ENCODE measurements at regions not wholly inside any gene's neighbourhood (a gene's known extent, or its start where the extent isn't known, plus 50 kb on each side); places are given as distances from the start of the nearest gene placed in this dataset.
"Not testable (repeated sequence)": the region's sequence is repeated elsewhere in the genome, so short reads cannot be mapped to it uniquely, and the experiment has no call there.

DNA sequence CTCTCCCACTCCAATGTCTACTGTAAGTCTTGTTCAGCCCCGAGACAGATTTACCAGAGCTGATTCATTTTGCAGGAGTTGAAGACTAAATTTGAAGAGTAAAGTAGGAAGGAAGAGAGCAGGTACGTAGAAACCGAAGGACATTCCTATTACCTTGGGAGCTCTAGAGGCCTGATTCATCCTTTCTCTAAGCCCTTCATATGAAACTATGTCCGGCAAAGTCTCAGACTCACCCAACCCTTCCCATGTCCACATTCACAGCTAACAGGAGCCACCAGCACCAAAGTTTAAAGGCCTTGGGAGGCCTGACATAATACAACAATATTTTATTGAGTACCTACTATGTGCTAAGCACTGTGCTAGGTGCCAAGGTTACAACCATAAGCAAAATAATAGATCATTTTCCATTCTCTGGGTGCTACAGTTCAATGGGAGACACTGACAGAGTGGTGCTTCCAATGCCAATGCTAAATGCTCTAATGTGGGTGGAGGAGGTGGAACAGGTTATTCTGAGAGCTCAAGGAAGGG lies 86.6 kb downstream of the PHLDA1 start:
- intact Hi-C loops (cut with DNase I): no loop called here
- no peak for ATAC-seq (ENCODE audit: poor library complexity)

DNA sequence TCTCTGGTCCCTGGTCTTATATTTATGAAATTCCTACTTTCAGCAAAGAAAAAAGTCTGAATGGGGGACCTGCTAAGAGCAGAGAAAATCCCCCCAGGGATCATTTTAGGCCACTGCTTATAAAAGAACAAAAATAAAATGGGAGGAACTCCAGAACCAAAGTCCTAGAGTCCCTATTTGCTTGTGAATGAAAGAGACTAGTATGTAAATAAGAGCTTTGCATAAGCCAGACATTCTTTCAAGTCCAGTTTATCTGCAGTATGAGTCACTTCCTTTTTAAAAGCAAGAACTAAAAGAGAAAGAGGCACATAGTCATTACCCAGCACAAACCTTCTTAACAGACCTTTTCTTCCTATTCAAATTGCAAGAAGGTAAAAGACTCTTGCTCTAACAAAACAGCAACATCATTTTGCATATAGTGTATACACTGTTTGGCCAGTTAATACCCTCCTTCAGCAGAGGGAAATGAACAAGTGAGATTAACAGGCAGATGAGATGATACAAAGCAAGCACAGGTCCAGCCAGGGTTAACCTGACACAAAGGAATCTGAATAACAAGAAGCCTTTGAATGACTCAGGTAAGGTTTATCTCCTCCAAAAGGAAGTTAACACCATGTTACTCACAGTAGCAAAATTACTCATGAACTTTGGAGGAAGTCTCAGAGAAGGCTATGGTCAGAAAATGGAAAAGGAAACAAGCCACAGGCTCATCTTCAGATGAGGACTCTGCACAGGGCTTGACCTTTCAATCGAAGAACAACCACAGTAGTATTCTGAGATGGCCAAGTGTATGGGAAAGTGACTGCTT lies 87.3 kb downstream of the PHLDA1 start:
- no peak for DNase-seq
- peak; percentile 45 for ATAC-seq (ENCODE audit: poor library complexity)
- intact Hi-C loops (cut with DNase I): no loop called here

More for the DNA sequence above, 86.6 kb downstream of the PHLDA1 start:
- no peak for DNase-seq

GRCh38 chr12:75943730-75944096 lies 87.9 kb downstream of the PHLDA1 start:
- DNase-seq (no peak), ATAC-seq (ENCODE audit: poor library complexity) (no peak)
- intact Hi-C loops (cut with DNase I): no loop called here

DNA sequence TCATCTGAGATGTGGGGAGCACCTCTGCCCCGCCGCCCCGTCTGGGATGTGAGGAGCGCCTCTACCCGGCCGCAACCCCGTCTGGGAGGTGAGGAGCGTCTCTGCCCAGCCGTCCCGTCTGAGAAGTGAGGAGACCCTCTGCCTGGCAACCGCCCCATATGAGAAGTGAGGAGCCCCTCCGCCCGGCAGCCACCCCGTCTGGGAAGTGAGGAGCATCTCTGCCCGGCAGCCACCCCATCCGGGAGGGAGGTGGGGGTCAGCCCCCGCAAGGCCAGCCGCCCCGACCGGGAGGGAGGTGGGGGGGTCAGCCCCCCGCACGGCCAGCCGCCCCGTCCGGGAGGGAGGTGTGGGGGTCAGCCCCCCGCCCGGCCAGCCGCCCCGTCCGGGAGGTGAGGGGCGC lies 89.9 kb downstream of the PHLDA1 start:
- intact Hi-C loops (cut with DNase I); DNase-seq; ATAC-seq (ENCODE audit: poor library complexity): not testable (repeated sequence)

GRCh38 chr12:75939016-75939642 lies 92.4 kb downstream of the PHLDA1 start:
- intact Hi-C loops (cut with DNase I): no loop called here
- ATAC-seq (ENCODE audit: poor library complexity) (peak; percentile 66), DNase-seq (no peak)

DNA sequence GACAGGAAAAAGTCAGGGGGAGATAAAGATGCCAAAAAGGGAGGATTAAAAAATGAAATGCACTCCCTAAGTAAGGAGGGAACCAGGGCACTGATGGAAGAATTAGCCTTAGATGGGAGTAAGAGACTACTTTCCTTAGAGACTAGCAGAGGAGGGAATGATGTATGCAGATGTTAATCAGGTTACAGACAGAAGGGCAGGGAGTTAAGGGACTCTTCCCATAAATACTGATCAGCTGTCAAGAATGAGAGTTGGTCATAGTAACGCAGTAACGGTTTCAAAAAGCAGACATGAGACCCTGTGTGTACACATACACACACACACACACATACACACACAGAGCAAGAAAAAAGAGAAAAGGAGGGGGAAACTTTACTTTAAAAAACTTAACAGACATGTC lies 93.4 kb downstream of the PHLDA1 start:
- ATAC-seq (ENCODE audit: poor library complexity): no peak

GRCh38 chr12:75937486-75937885 lies 94.1 kb downstream of the PHLDA1 start:
- intact Hi-C loops (cut with DNase I): no loop called here
- DNase-seq: no peak
- no peak for ATAC-seq (ENCODE audit: poor library complexity)

More for the DNA sequence above, 93.4 kb downstream of the PHLDA1 start:
- intact Hi-C loops (cut with DNase I): no loop called here
- no peak for DNase-seq

GRCh38 chr12:75936515-75937440 lies 94.8 kb downstream of the PHLDA1 start:
- ATAC-seq (ENCODE audit: poor library complexity): no peak
- intact Hi-C loops (cut with DNase I): no loop called here

DNA sequence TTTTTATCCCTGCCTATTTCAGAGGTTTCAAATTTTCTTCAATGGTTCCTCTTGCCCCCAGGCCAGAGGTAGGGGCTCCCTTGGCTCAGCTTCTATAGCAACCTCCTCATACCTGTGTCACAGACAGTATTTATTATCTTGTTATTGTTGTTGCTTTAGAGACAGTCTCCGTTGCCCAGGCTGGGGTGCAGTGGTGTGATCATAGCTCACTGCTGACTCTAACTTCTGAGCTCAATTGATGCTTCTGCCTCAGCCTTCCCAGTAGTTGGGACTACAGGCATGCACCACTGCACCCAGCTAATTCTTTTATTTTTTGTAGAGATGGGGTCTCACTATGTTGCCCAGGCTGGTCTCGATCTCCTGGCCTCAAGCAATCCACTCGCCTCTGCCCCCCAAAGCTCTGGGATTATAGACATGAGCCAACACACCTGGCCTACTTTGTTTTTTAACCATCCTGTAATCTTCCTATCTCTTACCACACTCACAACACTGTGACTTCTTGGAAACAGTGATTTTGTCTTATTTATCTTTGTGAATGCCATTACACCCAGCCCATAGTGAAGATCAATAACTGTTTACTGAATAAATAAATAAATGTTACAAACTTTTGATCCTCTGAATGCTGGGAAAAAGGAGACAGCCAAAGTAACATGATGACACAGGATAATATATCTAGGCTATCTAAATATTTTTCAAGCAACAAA lies 95.9 kb downstream of the PHLDA1 start:
- ATAC-seq (ENCODE audit: poor library complexity): no peak
- DNase-seq: no peak
- intact Hi-C loops (cut with DNase I): no loop called here

More at GRCh38 chr12:75936515-75937440, 94.8 kb downstream of the PHLDA1 start:
- no peak for DNase-seq

GRCh38 chr12:75933101-75933500 lies 98.5 kb downstream of the PHLDA1 start:
- ATAC-seq (ENCODE audit: poor library complexity) (no peak), DNase-seq (no peak)
- intact Hi-C loops (cut with DNase I): no loop called here

DNA sequence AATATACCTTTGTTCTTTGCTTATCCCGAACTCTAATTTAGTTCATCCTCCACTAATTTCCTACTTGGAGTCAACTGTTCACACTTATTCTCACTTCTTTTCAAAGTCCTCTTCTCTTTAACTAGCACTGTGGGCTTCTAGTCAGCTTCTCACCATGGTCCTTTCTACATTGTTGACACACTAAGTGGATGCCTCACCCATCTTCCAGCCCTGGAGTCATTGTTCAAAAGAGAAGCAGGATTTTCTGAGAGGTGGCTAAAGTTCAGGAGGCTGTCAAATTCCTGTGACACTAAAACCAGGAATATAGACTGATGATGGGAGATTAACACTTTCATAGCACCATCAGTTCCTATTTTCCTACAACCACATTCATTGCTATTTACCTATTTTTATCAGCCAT lies 99.3 kb downstream of the PHLDA1 start:
- ATAC-seq (ENCODE audit: poor library complexity) (no peak), DNase-seq (no peak)
- intact Hi-C loops (cut with DNase I): no loop called here

- DNase-seq: no peak
- no peak for ATAC-seq (ENCODE audit: poor library complexity)
- intact Hi-C loops (cut with DNase I): no loop called here
Observed at GRCh38 chr12:75923964-75924666, 107.5 kb downstream of the PHLDA1 start.

DNA sequence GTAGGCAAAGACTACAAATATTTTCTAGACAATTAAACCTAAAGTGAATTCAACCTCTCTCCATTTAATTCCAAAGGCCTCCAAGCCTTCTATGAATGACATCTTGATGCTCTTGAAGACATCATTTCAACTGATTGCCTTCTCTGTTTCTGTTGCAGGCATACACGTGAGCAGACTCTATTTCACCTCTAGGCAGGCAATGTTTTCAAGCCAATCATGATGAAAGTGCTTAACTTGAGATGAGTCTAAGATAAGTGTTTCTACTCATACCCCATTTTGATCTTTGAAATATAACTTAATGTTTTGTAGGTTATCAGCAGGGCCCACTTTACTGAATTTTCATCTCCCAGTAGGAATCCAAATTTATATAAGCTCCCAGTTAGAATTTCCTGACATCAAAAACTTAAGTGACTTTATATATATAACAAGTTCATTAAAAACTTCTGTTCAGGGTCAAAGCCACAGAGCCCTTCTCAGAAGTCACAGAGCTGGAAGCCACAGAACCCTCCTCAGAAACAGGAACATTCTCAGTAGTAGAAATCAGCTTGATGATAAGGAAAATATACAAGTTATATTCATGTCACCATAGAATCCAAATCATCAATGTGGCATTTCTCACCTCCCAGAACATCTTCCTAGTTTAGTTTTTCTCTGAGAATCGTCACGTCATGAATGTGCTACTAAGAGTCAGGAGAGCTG lies 108.5 kb downstream of the PHLDA1 start:
- no peak for ATAC-seq (ENCODE audit: poor library complexity)
- intact Hi-C loops (cut with DNase I): no loop called here
- DNase-seq: no peak

DNA sequence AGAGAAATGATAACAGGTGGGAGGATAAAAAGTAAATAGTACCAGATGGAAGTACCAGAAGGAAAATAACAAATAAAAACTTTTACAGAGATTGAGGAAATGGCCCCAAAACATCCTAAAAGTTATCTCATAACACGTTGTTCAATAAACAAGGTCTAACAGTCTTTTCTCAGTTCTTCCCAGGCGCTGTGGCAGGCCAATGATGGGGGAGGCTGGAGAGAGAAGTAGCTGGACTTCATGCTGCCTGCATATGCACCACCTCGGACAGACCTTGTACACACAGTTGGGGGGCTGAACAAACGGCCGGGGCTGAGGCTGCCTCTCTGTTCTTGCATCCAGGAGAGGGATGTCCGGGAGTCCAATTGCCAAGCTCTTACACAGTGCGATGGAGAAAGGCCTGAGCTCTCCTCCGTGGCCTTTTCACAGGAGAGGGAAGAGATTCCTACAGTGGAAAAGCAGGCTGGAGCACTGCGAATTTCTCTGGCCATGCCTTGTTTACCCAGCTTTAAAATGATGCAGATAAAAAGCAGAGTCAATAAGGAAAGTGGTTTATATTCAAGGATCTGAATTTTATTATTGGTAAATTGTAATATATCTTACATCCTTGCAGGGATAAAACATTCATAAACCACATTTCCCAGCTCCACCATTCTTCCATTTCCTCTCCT lies 109.8 kb downstream of the PHLDA1 start:
- intact Hi-C loops (cut with DNase I): no loop called here
- ATAC-seq (ENCODE audit: poor library complexity) (no peak), DNase-seq (no peak)

DNA sequence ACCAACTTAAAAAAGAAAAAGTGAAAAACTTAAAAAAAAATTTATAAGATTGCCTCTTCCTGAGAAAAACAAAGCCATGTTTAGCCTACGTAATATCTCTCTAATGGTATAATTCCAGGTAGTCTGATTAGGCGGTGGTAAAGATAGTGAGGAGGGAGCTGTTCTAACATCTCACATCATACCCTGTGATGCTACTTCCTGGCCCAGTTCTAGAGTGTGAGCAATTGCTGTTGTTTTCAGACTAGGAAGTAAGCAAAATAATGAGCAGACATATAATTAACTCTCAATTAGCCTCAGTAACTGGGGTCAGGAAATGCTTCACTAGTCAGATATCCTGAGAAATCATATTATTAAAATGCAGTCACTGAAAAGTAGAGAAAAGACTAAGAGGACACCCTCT lies 113.9 kb downstream of the PHLDA1 start:
- DNase-seq (no peak), ATAC-seq (ENCODE audit: poor library complexity) (no peak)
- intact Hi-C loops (cut with DNase I): no loop called here

DNA sequence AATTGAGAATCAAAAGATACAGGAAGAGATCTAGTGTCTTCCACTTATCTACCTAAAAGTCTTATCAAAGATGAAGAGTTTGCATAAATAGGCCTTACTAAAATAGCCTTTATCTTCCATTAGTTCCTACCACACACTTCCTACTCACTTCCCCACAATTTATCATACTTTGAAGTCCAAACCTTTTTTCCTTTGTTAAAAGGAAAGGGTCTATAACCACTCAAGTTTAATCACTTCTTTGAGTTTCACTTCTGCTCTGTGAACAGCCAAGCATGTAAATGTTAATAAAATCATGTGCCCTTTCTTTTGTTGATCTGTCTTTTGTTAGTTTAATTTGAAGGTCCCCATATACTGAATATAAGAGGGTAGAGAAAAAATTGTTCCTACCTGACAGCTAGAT lies 114.5 kb downstream of the PHLDA1 start:
- intact Hi-C loops (cut with DNase I): no loop called here
- ATAC-seq (ENCODE audit: poor library complexity) (no peak), DNase-seq (no peak)
